ENCODE measurements at regions not wholly inside any gene's neighbourhood (a gene's known extent, or its start where the extent isn't known, plus 50 kb on each side); places are given as distances from the start of the nearest gene placed in this dataset.

DNA sequence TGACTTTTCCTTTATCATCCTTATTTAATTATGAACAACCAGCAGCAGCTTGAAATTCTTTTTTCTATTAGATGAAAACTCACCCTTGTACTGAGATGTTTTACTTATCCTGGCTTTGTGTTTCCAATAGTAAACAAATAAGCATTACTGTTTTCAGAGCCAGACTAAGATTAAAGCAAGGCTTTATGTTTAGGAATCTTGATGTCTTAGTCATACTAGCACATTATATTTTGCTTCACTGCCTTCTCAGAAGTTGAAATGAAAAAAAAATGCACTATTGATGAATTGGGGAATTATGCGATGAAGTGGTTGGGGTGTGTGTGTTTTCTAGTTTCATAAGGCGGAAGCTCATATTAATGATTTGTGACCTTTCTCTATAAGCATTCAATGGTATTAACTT is 301.2 kb upstream of the E2F7 start:
- Histone ChIP-seq H3K9ac (ENCODE audit: low read length) (no peak overlapping the region), H3K27me3 (replicated peaks in 1 of 4; ENCODE audit: control extremely low read depth in 1 of 4, control insufficient read depth in 3 of 4, insufficient read depth in 4 of 4, low read length in 3 of 4) (no peaks in the 10 kb centered on the region), H3K27ac (ENCODE audit: low read length in 2 of 2) (no peak overlapping the region), H3K4me3 (ENCODE audit: control extremely low read depth in 1 of 5, extremely low read depth in 1 of 5, insufficient read depth in 1 of 5, low read depth in 2 of 5, low read length in 4 of 5) (no peak overlapping the region), H3K36me3 (replicated peaks in 1 of 2; ENCODE audit: control extremely low read depth in 1 of 2, control insufficient read depth in 1 of 2, extremely low read depth in 1 of 2, insufficient read depth in 2 of 2, low read length in 1 of 2) (no peaks in the 10 kb centered on the region), H4K20me1 (ENCODE audit: control insufficient read depth, insufficient read depth, low read length, poor library complexity, severe bottlenecking) (no peaks in the 10 kb centered on the region), H3K9me3 (ENCODE audit: control extremely low read depth in 1 of 3, control insufficient read depth in 2 of 3, insufficient read depth in 1 of 3, low read length in 2 of 3) (no peaks in the 10 kb centered on the region), H3K4me2 (replicated peaks; ENCODE audit: low read depth, low read length, poor library complexity, severe bottlenecking) (no peak overlapping the region), H2AFZ (ENCODE audit: insufficient read depth, low read depth, low read length, poor library complexity, severe bottlenecking) (no peak overlapping the region), H3K79me2 (ENCODE audit: control insufficient read depth, insufficient read depth, low read length) (no peaks in the 10 kb centered on the region), H3K4me1 (ENCODE audit: control insufficient read depth in 2 of 2, insufficient read depth in 2 of 2, low read length in 2 of 2) (no peaks in the 10 kb centered on the region)
- intact Hi-C loops (cut with micrococcal nuclease), result no loop called here
- Mint-ChIP-seq H3K27ac (no peak overlapping the region), H3K4me3 (no peak overlapping the region), H3K9me3 (ENCODE audit: insufficient read depth) (no peaks in the 10 kb centered on the region), H3K27me3 (no peaks in the 10 kb centered on the region), H3K4me1 (no peaks in the 10 kb centered on the region)
- TF ChIP-seq CTCF (IDR thresholded peaks at IDR 0.05) (no peak), EZH2 (IDR thresholded peaks at IDR 0.05; ENCODE audit: borderline replicate concordance, insufficient read depth, low read depth, low read length, poor library complexity, severe bottlenecking) (no peak)
- POLR2A ChIA-PET, result no interaction called here
- CTCF ChIA-PET, result no interaction called here
- DNase-seq (no peak), ATAC-seq (ENCODE audit: low read depth) (no peak)
- no CpG with 5 or more reads among the region's 2 CpGs for WGBS (ENCODE audit: insufficient coverage)

DNA sequence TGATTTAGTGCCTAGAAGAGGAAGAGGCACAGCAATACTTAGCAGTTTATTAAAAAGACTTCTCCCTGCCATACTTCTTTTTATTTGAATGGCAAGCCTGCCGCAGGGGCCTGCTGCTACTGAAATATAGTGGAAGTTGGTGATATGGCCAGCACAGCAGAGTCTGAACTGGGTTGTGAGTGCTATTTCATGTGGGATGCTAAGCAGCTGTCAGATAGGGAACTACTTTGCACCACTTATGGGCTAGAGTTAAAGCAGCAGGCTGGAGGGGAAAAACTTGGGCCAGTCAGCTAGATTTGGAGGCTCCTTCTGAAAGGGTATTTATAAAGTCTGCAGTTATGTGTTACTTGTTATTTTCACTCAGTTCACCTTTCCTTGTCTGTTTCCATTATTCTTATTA is 299.0 kb upstream of the E2F7 start:
- Mint-ChIP-seq H3K4me3 (no peak overlapping the region), H3K9me3 (ENCODE audit: insufficient read depth) (no peaks in the 10 kb centered on the region), H3K27ac (no peak overlapping the region), H3K4me1 (no peaks in the 10 kb centered on the region), H3K27me3 (no peaks in the 10 kb centered on the region)
- TF ChIP-seq CTCF (IDR thresholded peaks at IDR 0.05), result no peak
- TF ChIP-seq EZH2 (IDR thresholded peaks at IDR 0.05; ENCODE audit: borderline replicate concordance, insufficient read depth, low read depth, low read length, poor library complexity, severe bottlenecking), result no peak
- Histone ChIP-seq H3K79me2 (ENCODE audit: control insufficient read depth, insufficient read depth, low read length) (no peaks in the 10 kb centered on the region), H3K27me3 (replicated peaks in 1 of 4; ENCODE audit: control extremely low read depth in 1 of 4, control insufficient read depth in 3 of 4, insufficient read depth in 4 of 4, low read length in 3 of 4) (no peaks in the 10 kb centered on the region), H3K4me1 (ENCODE audit: control insufficient read depth in 2 of 2, insufficient read depth in 2 of 2, low read length in 2 of 2) (no peaks in the 10 kb centered on the region), H2AFZ (ENCODE audit: insufficient read depth, low read depth, low read length, poor library complexity, severe bottlenecking) (no peak overlapping the region), H3K27ac (ENCODE audit: low read length in 2 of 2) (no peak overlapping the region), H3K9ac (ENCODE audit: low read length) (no peak overlapping the region), H3K4me2 (replicated peaks; ENCODE audit: low read depth, low read length, poor library complexity, severe bottlenecking) (no peak overlapping the region), H4K20me1 (ENCODE audit: control insufficient read depth, insufficient read depth, low read length, poor library complexity, severe bottlenecking) (no peaks in the 10 kb centered on the region), H3K4me3 (ENCODE audit: control extremely low read depth in 1 of 5, extremely low read depth in 1 of 5, insufficient read depth in 1 of 5, low read depth in 2 of 5, low read length in 4 of 5) (no peak overlapping the region), H3K9me3 (ENCODE audit: control extremely low read depth in 1 of 3, control insufficient read depth in 2 of 3, insufficient read depth in 1 of 3, low read length in 2 of 3) (no peaks in the 10 kb centered on the region), H3K36me3 (replicated peaks in 1 of 2; ENCODE audit: control extremely low read depth in 1 of 2, control insufficient read depth in 1 of 2, extremely low read depth in 1 of 2, insufficient read depth in 2 of 2, low read length in 1 of 2) (no peaks in the 10 kb centered on the region)
- no peak for DNase-seq
- ChIA-PET POLR2A (no interaction called here), CTCF (no interaction called here)
- intact Hi-C loops (cut with micrococcal nuclease), result no loop called here
- no peak for ATAC-seq (ENCODE audit: low read depth)
- 60% methylated on average over 1 of the region's 1 CpG for WGBS (ENCODE audit: insufficient coverage)
